PC-9 (cell line): ENCODE measurements at regions not wholly inside any gene's neighbourhood (a gene's known extent, or its start where the extent isn't known, plus 50 kb on each side); places are given as distances from the start of the nearest gene placed in this dataset.

Experiments
- BruUV-seq: library from RNA; stranded (reverse); fragments of 400-500 nt; replicated peaks from 2 replicates; lab custom pipeline; 2021; lab: Mats Ljungman, UMichigan
- CTCF ChIA-PET: fragments of 300-600 bp; sonication (Branson Sonifier 250); formaldehyde crosslinking; loops from one replicate; lab custom pipeline; 2022; ENCODE audit warnings: antibody characterized with exemption; lab: Charles Lee
- POLR2A ChIA-PET: fragments of 300-600 bp; sonication (Branson Sonifier 250); formaldehyde crosslinking; loops from one replicate; lab custom pipeline; 2022; ENCODE audit warnings: antibody characterized with exemption; ENCODE audit not compliant: unreplicated experiment; lab: Charles Lee
- DNase-seq, 2 experiments: peaks; one replicate each; pipeline versions ENCODE4 v3.0.0 to v3.0.0-alpha.2; 2015 to 2022; ENCODE audit warnings: mixed read lengths in 1 of 2
- H2AFZ ChIP-seq: fragments of 200-600 bp; sonication (generic); 2 replicates; pipeline ENCODE4 v1.8.1; 2017; ENCODE audit warnings: antibody characterized with exemption
- H3F3A ChIP-seq: fragments of 200-600 bp; sonication (generic); 2 replicates; pipeline ENCODE4 v1.8.1; 2017; ENCODE audit warnings: antibody characterized with exemption, mild to moderate bottlenecking, low read depth; ENCODE audit not compliant: insufficient read depth
- H3K27ac ChIP-seq: fragments of 200-600 bp; sonication (generic); 2 replicates; pipeline ENCODE4 v1.6.1; 2016; ENCODE audit warnings: mixed run types
- H3K27me3 ChIP-seq: fragments of 200-600 bp; sonication (generic); 2 replicates; pipeline ENCODE4 v1.6.1; 2016; ENCODE audit warnings: low read depth, mixed run types; ENCODE audit not compliant: insufficient read depth
- H3K36me3 ChIP-seq: fragments of 200-600 bp; sonication (generic); 2 replicates; pipeline ENCODE4 v1.6.1; 2016; ENCODE audit warnings: low read depth, mixed run types
- H3K4me1 ChIP-seq: fragments of 200-600 bp; sonication (generic); replicated peaks from 2 replicates; pipeline ENCODE4 v1.6.1; 2016; ENCODE audit warnings: mixed run types; ENCODE audit not compliant: insufficient read depth
- H3K4me2 ChIP-seq: fragments of 200-600 bp; sonication (generic); 2 replicates; pipeline ENCODE4 v1.6.1; 2017; ENCODE audit warnings: mixed run types
- H3K4me3 ChIP-seq: fragments of 200-600 bp; sonication (generic); 2 replicates; pipeline ENCODE4 v1.6.1; 2016; ENCODE audit warnings: mixed run types
- H3K79me2 ChIP-seq: fragments of 200-600 bp; sonication (generic); 2 replicates; pipeline ENCODE4 v1.6.1; 2017; ENCODE audit warnings: low read depth, mixed run types
- H3K9me2 ChIP-seq: fragments of 200-600 bp; sonication (generic); 2 replicates; pipeline ENCODE4 v1.8.1; 2017; ENCODE audit warnings: mild to moderate bottlenecking; ENCODE audit not compliant: insufficient read depth
- H3K9me3 ChIP-seq: fragments of 200-600 bp; sonication (generic); 2 replicates; pipeline ENCODE4 v1.8.1; 2016; ENCODE audit warnings: low read depth; ENCODE audit not compliant: insufficient read depth
- H4K20me1 ChIP-seq: fragments of 200-600 bp; sonication (generic); 2 replicates; pipeline ENCODE4 v1.8.1; 2017; ENCODE audit not compliant: insufficient read depth
- CTCF ChIP-seq: fragments of 200-600 bp; sonication (generic); conservative IDR thresholded peaks from 2 replicates; pipeline ENCODE4 v1.6.1; 2017; ENCODE audit warnings: mixed run types, antibody characterized with exemption, mild to moderate bottlenecking, moderate library complexity
- EZH2 ChIP-seq: fragments of 200-600 bp; sonication (generic); IDR thresholded peaks from 2 replicates; pipeline ENCODE4 v1.8.0; 2017; ENCODE audit warnings: antibody characterized with exemption, low read depth
- intact Hi-C: fragments of 100-400 bp; cut with micrococcal nuclease; formaldehyde crosslinking; loops from one replicate; pipeline ENCODE4 v1.10.0; 2022; ENCODE audit not compliant: unreplicated experiment

GRCh38 chr2:185130685-185131084, 532.4 kb downstream of the ZNF804A start:
- intact Hi-C loops: no loop called here
- no peak for DNase-seq
- no peak overlapping the region for H3K27ac ChIP-seq
- H3F3A ChIP-seq: no peaks in the 10 kb centered on the region
- no peak overlapping the region for H3K4me3 ChIP-seq
- no peaks in the 10 kb centered on the region for H3K9me2 ChIP-seq
- ChIA-PET POLR2A (no interaction called here), CTCF (no interaction called here)
- no peaks in the 10 kb centered on the region for H3K9me3 ChIP-seq
- H3K4me1 ChIP-seq: no peaks in the 10 kb centered on the region
- no peaks in the 10 kb centered on the region for H3K36me3 ChIP-seq
- H3K79me2 ChIP-seq: no peaks in the 10 kb centered on the region
- no TSS peak for BruUV-seq
- H4K20me1 ChIP-seq: no peaks in the 10 kb centered on the region
- H2AFZ ChIP-seq: no peak overlapping the region
- no peak overlapping the region for H3K4me2 ChIP-seq
- H3K27me3 ChIP-seq: no peaks in the 10 kb centered on the region
- no peak for TF ChIP-seq EZH2
- no peak for TF ChIP-seq CTCF

GRCh38 chr2:185132501-185133041, 534.2 kb downstream of the ZNF804A start:
- H3K9me2 ChIP-seq: no peaks in the 10 kb centered on the region
- no peaks in the 10 kb centered on the region for H3K27me3 ChIP-seq
- H3K27ac ChIP-seq: no peak overlapping the region
- CTCF ChIA-PET: no interaction called here
- no peak for DNase-seq
- H3K79me2 ChIP-seq: no peaks in the 10 kb centered on the region
- H3K4me1 ChIP-seq: no peaks in the 10 kb centered on the region
- H3K4me3 ChIP-seq: no peak overlapping the region
- H3F3A ChIP-seq: no peaks in the 10 kb centered on the region
- no peak overlapping the region for H2AFZ ChIP-seq
- H3K4me2 ChIP-seq: no peak overlapping the region
- no peaks in the 10 kb centered on the region for H3K36me3 ChIP-seq
- no peaks in the 10 kb centered on the region for H4K20me1 ChIP-seq
- no peaks in the 10 kb centered on the region for H3K9me3 ChIP-seq
- POLR2A ChIA-PET: no interaction called here
- BruUV-seq: no TSS peak
- TF ChIP-seq CTCF (no peak), EZH2 (no peak)
- intact Hi-C loops: no loop called here

DNA sequence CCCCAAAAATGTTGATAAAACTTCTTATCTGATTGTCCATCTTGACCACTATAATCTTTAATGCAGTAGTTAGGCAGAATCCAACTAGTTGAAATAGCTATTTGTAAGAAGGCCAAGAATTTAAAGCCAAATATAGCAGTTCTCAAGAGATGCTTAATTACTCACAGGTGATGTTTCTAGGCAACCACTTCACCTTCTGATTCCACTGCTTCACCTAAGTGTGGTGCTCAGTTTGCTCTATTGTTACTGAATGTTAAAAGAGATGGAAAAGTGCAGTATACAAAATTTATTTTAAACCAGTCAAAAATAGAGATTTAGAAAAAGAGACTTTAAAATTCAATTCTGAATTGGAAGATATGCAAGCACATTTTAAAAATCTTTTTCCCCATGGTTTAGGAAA, 539.4 kb downstream of the ZNF804A start:
- Histone ChIP-seq H3K4me3 (no peak overlapping the region), H3F3A (no peaks in the 10 kb centered on the region), H3K9me3 (no peaks in the 10 kb centered on the region), H4K20me1 (no peaks in the 10 kb centered on the region), H3K36me3 (no peaks in the 10 kb centered on the region), H3K4me2 (no peak overlapping the region), H3K4me1 (no peaks in the 10 kb centered on the region), H3K9me2 (no peaks in the 10 kb centered on the region), H3K27me3 (no peaks in the 10 kb centered on the region), H3K79me2 (no peaks in the 10 kb centered on the region), H2AFZ (no peak overlapping the region), H3K27ac (no peak overlapping the region)
- ChIA-PET CTCF (no interaction called here), POLR2A (no interaction called here)
- BruUV-seq: no TSS peak
- intact Hi-C loops: no loop called here
- no peak for TF ChIP-seq EZH2
- TF ChIP-seq CTCF: no peak
- DNase-seq: no peak
